Progenitor cell of endocrine pancreas (in vitro differentiated cells): ENCODE measurements at regions not wholly inside any gene's neighbourhood (a gene's known extent, or its start where the extent isn't known, plus 50 kb on each side); places are given as distances from the start of the nearest gene placed in this dataset.

Source experiments
- DNase-seq: peaks from one replicate; pipeline ENCODE4 v3.0.0; 2021; ENCODE audit warnings: low spot score; ENCODE audit not compliant: unreplicated experiment
- H3K27ac Mint-ChIP-seq: 2 replicates; pipeline ENCODE4 v1.8.0; 2021; ENCODE audit warnings: mild to moderate bottlenecking, moderate library complexity, mixed read lengths
- H3K27me3 Mint-ChIP-seq: 2 replicates; pipeline ENCODE4 v1.8.0; 2021; ENCODE audit warnings: mixed read lengths
- H3K36me3 Mint-ChIP-seq: 2 replicates; pipeline ENCODE4 v1.8.0; 2022; ENCODE audit warnings: mixed read lengths; ENCODE audit not compliant: insufficient read depth
- H3K4me1 Mint-ChIP-seq: 2 replicates; pipeline ENCODE4 v1.8.0; 2021; ENCODE audit warnings: low read depth, mixed read lengths
- H3K4me3 Mint-ChIP-seq: 2 replicates; pipeline ENCODE4 v1.8.0; 2021; ENCODE audit warnings: low read depth, mild to moderate bottlenecking, moderate library complexity, mixed read lengths
- H3K9me3 Mint-ChIP-seq: 2 replicates; pipeline ENCODE4 v1.8.0; 2021; ENCODE audit warnings: low read depth, mixed read lengths
- TF ChIP-seq, protein P1 (sequence below): fragments of 200-600 bp; sonication (generic); IDR thresholded peaks from one replicate; pipeline ENCODE4 v1.5.0; 2021; ENCODE audit warnings: antibody characterized with exemption, mild to moderate bottlenecking; ENCODE audit not compliant: unreplicated experiment

DNA sequence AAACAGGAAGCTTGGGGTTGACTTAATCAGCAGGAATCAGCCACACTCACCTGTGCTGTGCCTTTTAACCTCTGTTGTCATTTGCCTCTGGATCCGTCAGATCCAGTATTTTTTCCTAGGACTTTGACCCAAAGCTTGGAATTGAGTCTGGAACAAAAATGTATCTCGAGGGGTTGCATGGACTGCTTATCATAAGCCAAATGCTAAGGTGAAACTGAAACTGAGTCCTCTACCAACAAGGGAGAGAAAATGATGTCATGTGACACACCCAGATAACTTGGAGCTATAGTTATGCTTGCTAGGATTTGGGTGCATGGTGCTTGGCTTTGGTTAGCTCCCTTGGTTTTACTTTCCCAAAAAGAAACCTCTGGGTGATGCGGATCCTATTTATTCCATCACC is 2158.6 kb upstream of the PIK3C3 start:
- DNase-seq: no peak
- no peak overlapping the region for H3K27ac Mint-ChIP-seq
- H3K36me3 Mint-ChIP-seq: no peaks in the 10 kb centered on the region
- H3K9me3 Mint-ChIP-seq: no peaks in the 10 kb centered on the region
- H3K4me1 Mint-ChIP-seq: peaks cover 2% of the 10 kb centered on the region
- TF ChIP-seq, protein P1, sequence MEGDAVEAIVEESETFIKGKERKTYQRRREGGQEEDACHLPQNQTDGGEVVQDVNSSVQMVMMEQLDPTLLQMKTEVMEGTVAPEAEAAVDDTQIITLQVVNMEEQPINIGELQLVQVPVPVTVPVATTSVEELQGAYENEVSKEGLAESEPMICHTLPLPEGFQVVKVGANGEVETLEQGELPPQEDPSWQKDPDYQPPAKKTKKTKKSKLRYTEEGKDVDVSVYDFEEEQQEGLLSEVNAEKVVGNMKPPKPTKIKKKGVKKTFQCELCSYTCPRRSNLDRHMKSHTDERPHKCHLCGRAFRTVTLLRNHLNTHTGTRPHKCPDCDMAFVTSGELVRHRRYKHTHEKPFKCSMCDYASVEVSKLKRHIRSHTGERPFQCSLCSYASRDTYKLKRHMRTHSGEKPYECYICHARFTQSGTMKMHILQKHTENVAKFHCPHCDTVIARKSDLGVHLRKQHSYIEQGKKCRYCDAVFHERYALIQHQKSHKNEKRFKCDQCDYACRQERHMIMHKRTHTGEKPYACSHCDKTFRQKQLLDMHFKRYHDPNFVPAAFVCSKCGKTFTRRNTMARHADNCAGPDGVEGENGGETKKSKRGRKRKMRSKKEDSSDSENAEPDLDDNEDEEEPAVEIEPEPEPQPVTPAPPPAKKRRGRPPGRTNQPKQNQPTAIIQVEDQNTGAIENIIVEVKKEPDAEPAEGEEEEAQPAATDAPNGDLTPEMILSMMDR: no peak
- H3K4me3 Mint-ChIP-seq: no peak overlapping the region
- no peaks in the 10 kb centered on the region for H3K27me3 Mint-ChIP-seq

GRCh38 chr18:39795350-39795749 is 2159.7 kb upstream of the PIK3C3 start:
- Mint-ChIP-seq H3K27ac (no peak overlapping the region), H3K9me3 (no peaks in the 10 kb centered on the region), H3K36me3 (no peaks in the 10 kb centered on the region), H3K4me1 (peaks cover 2% of the 10 kb centered on the region), H3K27me3 (no peaks in the 10 kb centered on the region), H3K4me3 (no peak overlapping the region)
- TF ChIP-seq, protein P1: no peak
- no peak for DNase-seq

GRCh38 chr18:39793609-39794008 is 2161.4 kb upstream of the PIK3C3 start:
- H3K9me3 Mint-ChIP-seq: no peaks in the 10 kb centered on the region
- no peaks in the 10 kb centered on the region for H3K36me3 Mint-ChIP-seq
- H3K4me3 Mint-ChIP-seq: no peak overlapping the region
- DNase-seq: no peak
- H3K4me1 Mint-ChIP-seq: no peaks in the 10 kb centered on the region
- H3K27me3 Mint-ChIP-seq: no peaks in the 10 kb centered on the region
- TF ChIP-seq, protein P1: no peak
- H3K27ac Mint-ChIP-seq: no peak overlapping the region

GRCh38 chr18:39788383-39788782 is 2166.7 kb upstream of the PIK3C3 start:
- Mint-ChIP-seq H3K9me3 (no peaks in the 10 kb centered on the region), H3K27me3 (no peaks in the 10 kb centered on the region), H3K4me3 (no peak overlapping the region), H3K36me3 (no peaks in the 10 kb centered on the region), H3K4me1 (peaks cover 3% of the 10 kb centered on the region), H3K27ac (no peak overlapping the region)
- TF ChIP-seq, protein P1: no peak
- no peak for DNase-seq

DNA sequence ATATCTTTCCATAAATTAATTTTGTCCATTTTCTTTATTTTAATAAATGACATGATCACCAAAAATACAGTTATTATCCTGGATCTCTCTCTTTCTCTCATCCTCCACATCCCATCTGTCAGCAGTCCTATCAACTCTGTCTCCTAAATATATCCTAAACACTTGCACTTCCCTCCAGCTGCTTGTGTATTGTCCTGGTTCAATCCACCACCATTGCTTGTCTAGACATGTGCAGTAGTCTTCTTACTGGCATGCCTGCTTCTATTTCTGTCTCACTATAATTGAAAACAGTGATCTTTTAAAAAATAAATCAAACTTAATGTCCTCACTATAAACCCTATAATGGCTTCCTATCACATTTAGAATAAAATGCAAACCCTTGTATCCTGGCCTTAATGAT is 2168.6 kb upstream of the PIK3C3 start:
- TF ChIP-seq, protein P1: no peak
- Mint-ChIP-seq H3K4me3 (no peak overlapping the region), H3K27me3 (no peaks in the 10 kb centered on the region), H3K4me1 (peaks cover 3% of the 10 kb centered on the region), H3K36me3 (no peaks in the 10 kb centered on the region), H3K9me3 (no peaks in the 10 kb centered on the region), H3K27ac (no peak overlapping the region)
- no peak for DNase-seq
